Bronchial epithelial cell (primary cell): ENCODE measurements at regions not wholly inside any gene's neighbourhood (a gene's known extent, or its start where the extent isn't known, plus 50 kb on each side); places are given as distances from the start of the nearest gene placed in this dataset.
A peak's percentile ranks its signal among the peaks of the same experiment; 100 is the strongest.

Source experiments
- DNase-seq: peaks from one replicate; pipeline ENCODE4 v3.0.0-alpha.2; 2010; ENCODE audit warnings: low read depth
- FAIRE-seq: peaks from 2 replicates; lab custom pipeline; 2011; peaks lifted over from hg19 to GRCh38; lab: Jason Lieb, UNC
- H3K27me3 ChIP-seq: 2 replicates; pipeline ENCODE4 v1.5.1; 2011; ENCODE audit warnings: low read length; ENCODE audit not compliant: control insufficient read depth, insufficient read depth
- H3K36me3 ChIP-seq: 2 replicates; pipeline ENCODE4 v1.5.1; 2011; ENCODE audit warnings: low read length; ENCODE audit not compliant: control insufficient read depth, insufficient read depth
- H3K4me3 ChIP-seq: 2 replicates; pipeline ENCODE4 v1.5.1; 2011; ENCODE audit warnings: mild to moderate bottlenecking, low read depth, low read length, control low read depth
- CTCF ChIP-seq: IDR thresholded peaks from 2 replicates; pipeline ENCODE4 v1.5.1; 2011; ENCODE audit warnings: mild to moderate bottlenecking, moderate library complexity, low read length, control low read depth, inconsistent platforms; ENCODE audit not compliant: insufficient read depth, severe bottlenecking

GRCh38 chr2:128771401-128771800, 452.7 kb upstream of the HS6ST1 start:
- no peak for FAIRE-seq
- DNase-seq = no peak
- TF ChIP-seq CTCF = no peak
- Histone ChIP-seq H3K27me3 (no peaks in the 10 kb centered on the region), H3K36me3 (no peaks in the 10 kb centered on the region), H3K4me3 (no peak overlapping the region)

- no peaks in the 10 kb centered on the region for H3K27me3 ChIP-seq
- TF ChIP-seq CTCF = no peak
- no peak for FAIRE-seq
- no peak overlapping the region for H3K4me3 ChIP-seq
- no peak for DNase-seq
- H3K36me3 ChIP-seq = no peaks in the 10 kb centered on the region
Measured at GRCh38 chr2:128772671-128773070, 454.0 kb upstream of the HS6ST1 start.

GRCh38 chr2:128773641-128774319, 455.1 kb upstream of the HS6ST1 start:
- DNase-seq (no peak), FAIRE-seq (no peak)
- H3K36me3 ChIP-seq = no peaks in the 10 kb centered on the region
- no peak for TF ChIP-seq CTCF
- H3K27me3 ChIP-seq = no peaks in the 10 kb centered on the region
- H3K4me3 ChIP-seq = no peak overlapping the region

GRCh38 chr2:128774320-128775216, 455.9 kb upstream of the HS6ST1 start:
- Histone ChIP-seq H3K4me3 (no peak overlapping the region), H3K27me3 (no peaks in the 10 kb centered on the region), H3K36me3 (no peaks in the 10 kb centered on the region)
- TF ChIP-seq CTCF = no peak
- DNase-seq (peak; percentile 45), FAIRE-seq (no peak)

GRCh38 chr2:128775217-128775913, 456.7 kb upstream of the HS6ST1 start:
- Histone ChIP-seq H3K4me3 (no peak overlapping the region), H3K36me3 (no peaks in the 10 kb centered on the region), H3K27me3 (no peaks in the 10 kb centered on the region)
- no peak for TF ChIP-seq CTCF
- FAIRE-seq = peak; percentile 7
- no peak for DNase-seq
